ENCODE measurements at regions not wholly inside any gene's neighbourhood (a gene's known extent, or its start where the extent isn't known, plus 50 kb on each side); places are given as distances from the start of the nearest gene placed in this dataset.

- CTCF ChIA-PET, result interaction anchor here (1.0 kb wide), 1 partner anchor 386 kb away, joined by 3 read pairs; no protein-coding TSS in a partner anchor
- POLR2A ChIA-PET, result no interaction called here
- no peak for TF ChIP-seq CTCF (IDR thresholded peaks at IDR 0.05; ENCODE audit: low read depth, low read length)
- Histone ChIP-seq H3K9me3 (ENCODE audit: control insufficient read depth, insufficient read depth, low read length) (no peaks in the 10 kb centered on the region), H3K27me3 (ENCODE audit: control insufficient read depth, insufficient read depth, low read length) (no peaks in the 10 kb centered on the region), H3K27ac (ENCODE audit: low read depth, low read length) (no peak overlapping the region), H3K4me3 (ENCODE audit: low read depth, low read length) (no peak overlapping the region)
- DNase-seq (ENCODE audit: low read depth, low spot score), result no peak
Observed at GRCh38 chr5:30846171-30846570, 347.3 kb upstream of the CDH6 start.

DNA sequence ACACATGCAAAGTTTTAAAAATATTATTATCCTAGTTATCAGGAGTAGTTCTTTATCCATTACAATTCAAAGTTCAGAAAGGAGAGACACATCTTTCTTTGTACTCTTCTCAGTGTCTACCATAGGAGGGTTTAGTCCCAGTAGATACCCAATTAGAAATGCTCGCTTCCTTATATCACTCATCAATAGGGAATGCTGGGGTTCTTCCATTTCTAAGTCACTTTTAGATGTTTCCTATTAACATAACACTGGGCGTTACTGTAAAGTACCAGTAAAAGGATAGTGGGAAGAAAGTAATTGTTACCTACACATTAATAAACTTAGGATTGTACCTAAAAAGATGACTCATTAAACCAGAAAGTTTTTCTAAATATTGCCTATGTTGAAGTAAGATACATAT lies 348.3 kb upstream of the CDH6 start:
- CTCF ChIA-PET, result no interaction called here
- Histone ChIP-seq H3K9me3 (ENCODE audit: control insufficient read depth, insufficient read depth, low read length) (no peaks in the 10 kb centered on the region), H3K27ac (ENCODE audit: low read depth, low read length) (no peak overlapping the region), H3K4me3 (ENCODE audit: low read depth, low read length) (no peak overlapping the region), H3K27me3 (ENCODE audit: control insufficient read depth, insufficient read depth, low read length) (no peaks in the 10 kb centered on the region)
- POLR2A ChIA-PET, result no interaction called here
- TF ChIP-seq CTCF (IDR thresholded peaks at IDR 0.05; ENCODE audit: low read depth, low read length), result no peak
- DNase-seq (ENCODE audit: low read depth, low spot score), result no peak

- DNase-seq (ENCODE audit: low read depth, low spot score), result no peak
- CTCF ChIA-PET, result interaction anchor here (0.7 kb wide), 1 partner anchor 39 kb away, joined by 3 read pairs; no protein-coding TSS in a partner anchor
- POLR2A ChIA-PET, result no interaction called here
- Histone ChIP-seq H3K4me3 (ENCODE audit: low read depth, low read length) (no peak overlapping the region), H3K9me3 (ENCODE audit: control insufficient read depth, insufficient read depth, low read length) (no peaks in the 10 kb centered on the region), H3K27ac (ENCODE audit: low read depth, low read length) (no peak overlapping the region), H3K27me3 (ENCODE audit: control insufficient read depth, insufficient read depth, low read length) (no peaks in the 10 kb centered on the region)
- no peak for TF ChIP-seq CTCF (IDR thresholded peaks at IDR 0.05; ENCODE audit: low read depth, low read length)
Observed at GRCh38 chr5:30843541-30843940, 349.9 kb upstream of the CDH6 start.

DNA sequence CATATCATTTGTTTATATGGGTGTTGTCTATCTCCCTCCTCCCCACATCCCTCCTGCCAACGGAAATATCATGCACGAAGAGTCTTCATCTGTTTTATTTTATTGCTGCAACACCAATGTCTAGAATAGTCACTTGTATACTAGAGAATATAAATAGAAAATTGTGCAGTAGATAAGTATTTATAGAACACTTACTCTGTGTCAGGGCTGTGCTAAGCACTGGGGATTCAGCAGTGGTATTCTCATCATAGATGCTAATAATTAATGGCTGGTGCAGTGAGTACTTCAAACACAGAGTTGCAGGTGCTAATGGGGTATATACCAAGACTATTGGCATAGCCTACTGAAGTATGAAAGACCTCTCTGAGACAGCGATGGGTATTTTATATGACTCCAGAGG lies 353.5 kb upstream of the CDH6 start:
- ChIA-PET POLR2A (no interaction called here), CTCF (interaction anchor here (1.4 kb wide), 1 partner anchor 392 kb away, joined by 7 read pairs; no protein-coding TSS in a partner anchor)
- H3K27ac ChIP-seq (ENCODE audit: low read depth, low read length), result no peak overlapping the region
- H3K27me3 ChIP-seq (ENCODE audit: control insufficient read depth, insufficient read depth, low read length), result no peaks in the 10 kb centered on the region
- H3K4me3 ChIP-seq (ENCODE audit: low read depth, low read length), result no peak overlapping the region
- no peaks in the 10 kb centered on the region for H3K9me3 ChIP-seq (ENCODE audit: control insufficient read depth, insufficient read depth, low read length)
- TF ChIP-seq CTCF (IDR thresholded peaks at IDR 0.05; ENCODE audit: low read depth, low read length), result no peak
- no peak for DNase-seq (ENCODE audit: low read depth, low spot score)

- Histone ChIP-seq H3K4me3 (ENCODE audit: low read depth, low read length) (no peak overlapping the region), H3K27ac (ENCODE audit: low read depth, low read length) (no peak overlapping the region), H3K27me3 (ENCODE audit: control insufficient read depth, insufficient read depth, low read length) (no peaks in the 10 kb centered on the region), H3K9me3 (ENCODE audit: control insufficient read depth, insufficient read depth, low read length) (no peaks in the 10 kb centered on the region)
- no peak for DNase-seq (ENCODE audit: low read depth, low spot score)
- ChIA-PET CTCF (interaction anchor here (1.3 kb wide), 1 partner anchor 393 kb away, joined by 5 read pairs; no protein-coding TSS in a partner anchor), POLR2A (no interaction called here)
- no peak for TF ChIP-seq CTCF (IDR thresholded peaks at IDR 0.05; ENCODE audit: low read depth, low read length)
Observed at GRCh38 chr5:30838936-30839496, 354.5 kb upstream of the CDH6 start.
